Mesendoderm (in vitro differentiated cells): ENCODE measurements at regions not wholly inside any gene's neighbourhood (a gene's known extent, or its start where the extent isn't known, plus 50 kb on each side); places are given as distances from the start of the nearest gene placed in this dataset.

Experiments
- DNase-seq: peaks from one replicate; pipeline ENCODE4 v3.0.0; 2013
- H2AK5ac ChIP-seq: 2 replicates; pipeline ENCODE4 v1.6.1; 2013; ENCODE audit warnings: low read length, inconsistent platforms
- H2BK120ac ChIP-seq: 2 replicates; pipeline ENCODE4 v1.6.1; 2013; ENCODE audit warnings: low read depth, mild to moderate bottlenecking, low read length, moderate library complexity, mixed read lengths
- H2BK15ac ChIP-seq: replicated peaks from 2 replicates; pipeline ENCODE4 v1.6.1; 2013; ENCODE audit warnings: low read depth, mild to moderate bottlenecking, moderate library complexity
- H2BK5ac ChIP-seq: 2 replicates; pipeline ENCODE4 v1.6.1; 2013; ENCODE audit warnings: low read length, inconsistent platforms
- H3K18ac ChIP-seq: 2 replicates; pipeline ENCODE4 v1.6.1; 2013; ENCODE audit warnings: mild to moderate bottlenecking, low read length, mixed read lengths
- H3K23ac ChIP-seq: one replicate; pipeline ENCODE4 v1.6.1; 2013; ENCODE audit warnings: low read length
- H3K27ac ChIP-seq: 2 replicates; pipeline ENCODE4 v1.5.1; 2013; ENCODE audit warnings: low read depth, mild to moderate bottlenecking, inconsistent platforms, low read length, moderate library complexity
- H3K27me3 ChIP-seq: 2 replicates; pipeline ENCODE4 v1.6.1; 2013; ENCODE audit warnings: low read length, control low read depth, mild to moderate bottlenecking, inconsistent platforms; ENCODE audit not compliant: insufficient read depth, poor library complexity
- H3K36me3 ChIP-seq: 2 replicates; pipeline ENCODE4 v1.6.1; 2013; ENCODE audit warnings: low read length, inconsistent platforms; ENCODE audit not compliant: control insufficient read depth, insufficient read depth
- H3K4ac ChIP-seq: one replicate; pipeline ENCODE4 v1.6.1; 2013; ENCODE audit warnings: low read depth, mild to moderate bottlenecking, low read length, moderate library complexity
- H3K4me1 ChIP-seq: 2 replicates; pipeline ENCODE4 v1.6.1; 2013; ENCODE audit warnings: low read depth, low read length, inconsistent platforms; ENCODE audit not compliant: control insufficient read depth
- H3K4me2 ChIP-seq: 2 replicates; pipeline ENCODE4 v1.6.1; 2013; ENCODE audit warnings: low read length
- H3K4me3 ChIP-seq: 2 replicates; pipeline ENCODE4 v1.5.1; 2013; ENCODE audit warnings: mild to moderate bottlenecking, low read length
- H3K56ac ChIP-seq: one replicate; pipeline ENCODE4 v1.6.1; 2013; ENCODE audit warnings: low read length
- H3K79me1 ChIP-seq: 2 replicates; pipeline ENCODE4 v1.6.1; 2013; ENCODE audit warnings: low read length, inconsistent platforms
- H3K79me2 ChIP-seq: 2 replicates; pipeline ENCODE4 v1.6.1; 2013; ENCODE audit warnings: mild to moderate bottlenecking, low read length; ENCODE audit not compliant: control insufficient read depth, insufficient read depth
- H3K9ac ChIP-seq: 2 replicates; pipeline ENCODE4 v1.6.1; 2013; ENCODE audit warnings: low read length, inconsistent platforms
- H4K5ac ChIP-seq: one replicate; pipeline ENCODE4 v1.6.1; 2013; ENCODE audit warnings: low read length
- H4K8ac ChIP-seq: one replicate; pipeline ENCODE4 v1.6.1; 2013; ENCODE audit warnings: low read depth, mild to moderate bottlenecking, control low read depth, low read length, moderate library complexity
- WGBS: extraction: QIAGEN DNeasy Blood & Tissue Kit; methylation state at CpG from one replicate; pipeline ENCODE4 v1.1.7; 2013; ENCODE audit warnings: low lambda C conversion rate, missing lambda C conversion rate; ENCODE audit not compliant: insufficient coverage; ENCODE audit errors: extremely low coverage; 5-methylcytosine and 5-hydroxymethylcytosine counted together

DNA sequence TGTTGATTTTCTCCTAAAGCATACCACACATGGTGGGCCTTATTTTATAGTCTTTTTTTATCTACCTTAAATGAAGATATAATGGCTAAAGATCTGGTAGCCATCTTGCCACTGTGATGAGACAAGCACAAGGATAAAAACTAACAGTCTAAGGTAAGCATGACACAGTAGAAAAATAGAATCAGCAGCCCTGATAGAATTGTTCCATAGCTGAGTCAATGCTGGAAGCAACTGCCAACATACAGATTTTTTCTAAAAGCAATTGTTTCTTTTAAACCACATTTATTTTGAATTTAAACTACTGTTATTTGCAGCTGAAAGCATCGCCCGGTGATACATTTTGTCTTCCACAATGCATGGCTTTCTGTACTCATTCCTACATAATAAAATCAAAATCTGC is 1091.5 kb upstream of the CHAC2 start:
- Histone ChIP-seq H3K4me2 (no peak overlapping the region), H4K8ac (no peak overlapping the region), H2BK120ac (no peak overlapping the region), H3K27ac (no peak overlapping the region), H3K23ac (no peak overlapping the region), H3K18ac (no peak overlapping the region), H3K4me3 (no peak overlapping the region), H3K4me1 (no peaks in the 10 kb centered on the region), H2AK5ac (no peak overlapping the region), H2BK15ac (no peak overlapping the region), H3K4ac (no peak overlapping the region), H2BK5ac (no peak overlapping the region), H3K79me1 (no peaks in the 10 kb centered on the region), H4K5ac (no peak overlapping the region), H3K27me3 (no peaks in the 10 kb centered on the region), H3K79me2 (no peaks in the 10 kb centered on the region), H3K56ac (no peak overlapping the region), H3K9ac (no peak overlapping the region), H3K36me3 (no peaks in the 10 kb centered on the region)
- DNase-seq, result no peak
- no CpG with 5 or more reads among the region's 2 CpGs for WGBS

- H2BK15ac ChIP-seq, result no peak overlapping the region
- WGBS, result no CpG with 5 or more reads among the region's 1 CpG
Observed at GRCh38 chr2:52668724-52669123, 1098.9 kb upstream of the CHAC2 start.

DNA sequence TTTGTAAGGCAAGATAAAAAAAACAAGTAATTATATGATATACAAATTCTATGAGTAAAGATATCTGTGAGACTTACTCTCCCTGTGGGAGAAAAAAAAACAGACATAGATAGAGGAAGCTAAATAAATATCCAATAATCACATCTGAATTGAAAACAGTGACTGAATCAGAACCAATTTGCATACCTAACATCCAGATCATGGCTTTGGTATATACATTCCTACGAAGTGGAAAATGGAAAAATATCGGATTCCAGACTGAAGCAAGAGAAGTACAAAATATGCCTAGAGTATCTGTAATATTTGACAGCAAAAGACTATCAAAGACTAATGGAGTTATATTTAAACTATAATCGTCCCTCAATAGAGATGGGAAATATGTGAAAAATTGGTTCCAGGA is 1108.1 kb upstream of the CHAC2 start:
- Histone ChIP-seq H3K79me1 (no peaks in the 10 kb centered on the region), H3K9ac (no peak overlapping the region), H2BK5ac (no peak overlapping the region), H2BK120ac (no peak overlapping the region), H2AK5ac (no peak overlapping the region), H3K4me3 (no peak overlapping the region), H4K5ac (no peak overlapping the region), H3K27ac (no peak overlapping the region), H3K23ac (no peak overlapping the region), H3K18ac (no peak overlapping the region), H3K27me3 (no peaks in the 10 kb centered on the region), H4K8ac (no peak overlapping the region), H2BK15ac (no peak overlapping the region), H3K4me2 (no peak overlapping the region), H3K36me3 (no peaks in the 10 kb centered on the region), H3K56ac (no peak overlapping the region), H3K79me2 (no peaks in the 10 kb centered on the region), H3K4ac (no peak overlapping the region), H3K4me1 (no peaks in the 10 kb centered on the region)
- no peak for DNase-seq
- no CpG with 5 or more reads among the region's 3 CpGs for WGBS

More at GRCh38 chr2:52668724-52669123, 1098.9 kb upstream of the CHAC2 start:
- Histone ChIP-seq H2AK5ac (no peak overlapping the region), H3K36me3 (no peaks in the 10 kb centered on the region), H2BK5ac (no peak overlapping the region), H3K4me1 (no peaks in the 10 kb centered on the region), H3K79me2 (no peaks in the 10 kb centered on the region), H3K56ac (no peak overlapping the region), H4K5ac (no peak overlapping the region), H3K4ac (no peak overlapping the region), H3K9ac (no peak overlapping the region), H3K27ac (no peak overlapping the region), H4K8ac (no peak overlapping the region), H3K23ac (no peak overlapping the region), H3K27me3 (no peaks in the 10 kb centered on the region), H3K79me1 (no peaks in the 10 kb centered on the region), H3K4me3 (no peak overlapping the region), H3K18ac (no peak overlapping the region), H2BK120ac (no peak overlapping the region), H3K4me2 (no peak overlapping the region)
- peak; percentile 17 for DNase-seq

GRCh38 chr2:52658598-52658997 is 1109.0 kb upstream of the CHAC2 start:
- Histone ChIP-seq H3K4me1 (no peaks in the 10 kb centered on the region), H3K56ac (no peak overlapping the region), H2BK5ac (no peak overlapping the region), H2BK120ac (no peak overlapping the region), H3K27me3 (no peaks in the 10 kb centered on the region), H3K79me1 (no peaks in the 10 kb centered on the region), H3K4me2 (no peak overlapping the region), H4K5ac (no peak overlapping the region), H3K9ac (no peak overlapping the region), H3K27ac (no peak overlapping the region), H2AK5ac (no peak overlapping the region), H2BK15ac (no peak overlapping the region), H3K79me2 (no peaks in the 10 kb centered on the region), H3K36me3 (no peaks in the 10 kb centered on the region), H4K8ac (no peak overlapping the region), H3K18ac (no peak overlapping the region), H3K4me3 (no peak overlapping the region), H3K23ac (no peak overlapping the region), H3K4ac (no peak overlapping the region)
- no CpG with 5 or more reads among the region's 1 CpG for WGBS
- no peak for DNase-seq

DNA sequence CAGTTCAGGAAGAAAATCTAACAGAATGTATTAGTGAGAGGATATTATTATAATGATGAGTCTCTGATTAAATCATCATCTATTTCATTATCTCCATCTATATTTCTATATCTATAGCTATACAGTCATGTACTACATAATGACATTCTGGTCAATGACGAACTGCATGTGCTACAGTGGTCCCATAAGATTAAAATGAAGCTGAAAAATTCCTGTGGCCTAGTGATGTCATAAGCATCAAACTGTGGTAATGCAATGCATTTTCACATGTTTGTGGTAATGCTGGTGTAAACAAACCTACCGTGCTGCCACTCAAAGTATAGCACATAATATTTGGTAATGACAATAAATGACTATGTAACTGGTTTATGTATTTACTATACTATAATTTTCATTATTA is 1127.9 kb upstream of the CHAC2 start:
- DNase-seq, result no peak
- no peak overlapping the region for H4K5ac ChIP-seq
- H2BK5ac ChIP-seq, result no peak overlapping the region
- H3K23ac ChIP-seq, result no peak overlapping the region
- WGBS, result no CpG with 5 or more reads among the region's 2 CpGs
- H3K4ac ChIP-seq, result no peak overlapping the region
- H3K79me1 ChIP-seq, result no peaks in the 10 kb centered on the region
- H3K4me1 ChIP-seq, result no peaks in the 10 kb centered on the region
- no peaks in the 10 kb centered on the region for H3K36me3 ChIP-seq
- H2BK120ac ChIP-seq, result no peak overlapping the region
- H3K18ac ChIP-seq, result no peak overlapping the region
- H3K4me3 ChIP-seq, result no peak overlapping the region
- no peaks in the 10 kb centered on the region for H3K79me2 ChIP-seq
- H2BK15ac ChIP-seq, result no peak overlapping the region
- H3K27ac ChIP-seq, result no peak overlapping the region
- H3K9ac ChIP-seq, result no peak overlapping the region
- no peak overlapping the region for H3K4me2 ChIP-seq
- H2AK5ac ChIP-seq, result no peak overlapping the region
- H3K27me3 ChIP-seq, result no peaks in the 10 kb centered on the region
- no peak overlapping the region for H3K56ac ChIP-seq
- H4K8ac ChIP-seq, result no peak overlapping the region

DNA sequence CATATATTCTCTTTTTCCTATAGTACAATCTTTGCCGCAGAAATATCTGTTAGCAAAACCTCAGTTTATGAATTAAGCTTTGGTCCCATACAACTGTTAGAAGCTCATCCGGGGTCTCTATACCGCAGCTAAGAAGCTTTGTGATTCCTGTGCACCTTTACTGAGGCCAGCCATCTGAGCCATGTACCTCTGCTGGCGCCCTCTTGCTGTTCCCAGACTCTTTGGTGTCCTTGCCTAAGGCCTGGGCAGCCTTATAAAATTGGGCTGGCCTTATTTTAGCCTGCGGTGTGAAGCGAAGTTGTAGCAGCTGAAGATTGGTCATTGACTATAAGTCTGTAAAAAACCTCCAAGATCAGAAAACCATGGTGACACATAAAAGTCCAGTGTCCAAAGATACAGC is 1135.1 kb upstream of the CHAC2 start:
- no peaks in the 10 kb centered on the region for H3K4me1 ChIP-seq
- H2BK15ac ChIP-seq, result no peak overlapping the region
- H2BK120ac ChIP-seq, result no peak overlapping the region
- no peaks in the 10 kb centered on the region for H3K36me3 ChIP-seq
- H2AK5ac ChIP-seq, result no peak overlapping the region
- H3K27ac ChIP-seq, result no peak overlapping the region
- no peak overlapping the region for H3K56ac ChIP-seq
- no peak overlapping the region for H3K9ac ChIP-seq
- no peak overlapping the region for H3K18ac ChIP-seq
- no peaks in the 10 kb centered on the region for H3K79me1 ChIP-seq
- no peak overlapping the region for H3K23ac ChIP-seq
- no peak overlapping the region for H2BK5ac ChIP-seq
- H4K5ac ChIP-seq, result no peak overlapping the region
- peak; percentile 43 for DNase-seq
- no peaks in the 10 kb centered on the region for H3K27me3 ChIP-seq
- no peak overlapping the region for H3K4ac ChIP-seq
- no peak overlapping the region for H3K4me2 ChIP-seq
- H3K79me2 ChIP-seq, result no peaks in the 10 kb centered on the region
- no peak overlapping the region for H3K4me3 ChIP-seq
- WGBS, result no CpG with 5 or more reads among the region's 6 CpGs
- no peak overlapping the region for H4K8ac ChIP-seq
